ENCODE measurements at regions not wholly inside any gene's neighbourhood (a gene's known extent, or its start where the extent isn't known, plus 50 kb on each side); places are given as distances from the start of the nearest gene placed in this dataset.

DNA sequence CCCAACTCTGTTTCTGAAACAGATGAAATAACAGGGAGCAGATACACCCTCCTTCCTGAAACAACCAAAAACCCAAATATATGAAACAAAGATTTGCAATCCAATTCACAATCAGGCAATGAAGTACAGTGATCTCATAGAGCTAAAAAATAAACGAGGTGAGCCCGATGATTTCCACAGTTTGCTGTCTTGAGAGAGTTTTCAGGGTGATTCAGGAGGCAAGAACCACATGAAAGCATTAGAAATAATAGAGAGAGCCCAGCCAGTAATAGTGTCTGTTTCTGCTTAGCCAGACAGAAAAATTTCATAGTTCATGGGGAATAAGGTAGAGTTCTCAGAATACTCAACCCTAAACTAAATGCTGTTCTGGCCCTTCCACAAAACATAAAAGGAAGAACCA, 296.2 kb downstream of the PDHA2 start:
- TF ChIP-seq, protein P1, sequence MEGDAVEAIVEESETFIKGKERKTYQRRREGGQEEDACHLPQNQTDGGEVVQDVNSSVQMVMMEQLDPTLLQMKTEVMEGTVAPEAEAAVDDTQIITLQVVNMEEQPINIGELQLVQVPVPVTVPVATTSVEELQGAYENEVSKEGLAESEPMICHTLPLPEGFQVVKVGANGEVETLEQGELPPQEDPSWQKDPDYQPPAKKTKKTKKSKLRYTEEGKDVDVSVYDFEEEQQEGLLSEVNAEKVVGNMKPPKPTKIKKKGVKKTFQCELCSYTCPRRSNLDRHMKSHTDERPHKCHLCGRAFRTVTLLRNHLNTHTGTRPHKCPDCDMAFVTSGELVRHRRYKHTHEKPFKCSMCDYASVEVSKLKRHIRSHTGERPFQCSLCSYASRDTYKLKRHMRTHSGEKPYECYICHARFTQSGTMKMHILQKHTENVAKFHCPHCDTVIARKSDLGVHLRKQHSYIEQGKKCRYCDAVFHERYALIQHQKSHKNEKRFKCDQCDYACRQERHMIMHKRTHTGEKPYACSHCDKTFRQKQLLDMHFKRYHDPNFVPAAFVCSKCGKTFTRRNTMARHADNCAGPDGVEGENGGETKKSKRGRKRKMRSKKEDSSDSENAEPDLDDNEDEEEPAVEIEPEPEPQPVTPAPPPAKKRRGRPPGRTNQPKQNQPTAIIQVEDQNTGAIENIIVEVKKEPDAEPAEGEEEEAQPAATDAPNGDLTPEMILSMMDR (IDR thresholded peaks at IDR 0.05) = no peak
- no peak for TF ChIP-seq EZH2 (IDR thresholded peaks at IDR 0.05; ENCODE audit: borderline replicate concordance, insufficient read depth, low read depth, low read length, poor library complexity, severe bottlenecking)
